ENCODE measurements at regions not wholly inside any gene's neighbourhood (a gene's known extent, or its start where the extent isn't known, plus 50 kb on each side); places are given as distances from the start of the nearest gene placed in this dataset.
"Not testable (repeated sequence)": the region's sequence is repeated elsewhere in the genome, so short reads cannot be mapped to it uniquely, and the experiment has no call there.

- no peak for DNase-seq
Measured at GRCh38 chrX:34401411-34401810, 255.7 kb downstream of the TMEM47 start.

GRCh38 chrX:34382416-34382815 lies 250.3 kb upstream of the FAM47A start:
- no peak for DNase-seq

GRCh38 chrX:34381241-34381640 lies 249.1 kb upstream of the FAM47A start:
- no peak for DNase-seq

GRCh38 chrX:34379891-34380290 lies 247.8 kb upstream of the FAM47A start:
- DNase-seq = no peak

- no peak for DNase-seq
Measured at GRCh38 chrX:34377645-34378044, 245.5 kb upstream of the FAM47A start.

- no peak for DNase-seq
Measured at GRCh38 chrX:34371754-34372153, 239.6 kb upstream of the FAM47A start.

- peak; percentile 2 for DNase-seq
Measured at GRCh38 chrX:34365471-34365870, 233.4 kb upstream of the FAM47A start.

GRCh38 chrX:34350561-34351335 lies 218.6 kb upstream of the FAM47A start:
- no peak for DNase-seq

GRCh38 chrX:34343001-34343400 lies 210.9 kb upstream of the FAM47A start:
- no peak for DNase-seq

GRCh38 chrX:34341814-34342213 lies 209.7 kb upstream of the FAM47A start:
- DNase-seq = no peak

- DNase-seq = peak; percentile 3
Measured at GRCh38 chrX:34341258-34341657, 209.1 kb upstream of the FAM47A start.

GRCh38 chrX:34338046-34338445 lies 205.9 kb upstream of the FAM47A start:
- no peak for DNase-seq

GRCh38 chrX:34335376-34335775 lies 203.3 kb upstream of the FAM47A start:
- DNase-seq = not testable (repeated sequence)

GRCh38 chrX:34332334-34332733 lies 200.2 kb upstream of the FAM47A start:
- DNase-seq = peak; percentile 34

- DNase-seq = no peak
Measured at GRCh38 chrX:34325460-34325859, 193.3 kb upstream of the FAM47A start.

- DNase-seq = not testable (repeated sequence)
Measured at GRCh38 chrX:34320424-34320823, 188.3 kb upstream of the FAM47A start.

- DNase-seq = peak; percentile 17
Measured at GRCh38 chrX:34300871-34301270, 168.8 kb upstream of the FAM47A start.

GRCh38 chrX:34299451-34299967 lies 167.4 kb upstream of the FAM47A start:
- DNase-seq = no peak

GRCh38 chrX:34294665-34295064 lies 162.6 kb upstream of the FAM47A start:
- no peak for DNase-seq

- no peak for DNase-seq
Measured at GRCh38 chrX:34288782-34289181, 156.7 kb upstream of the FAM47A start.

- DNase-seq = peak; percentile 30
Measured at GRCh38 chrX:34279866-34280560, 147.9 kb upstream of the FAM47A start.

GRCh38 chrX:34275699-34276098 lies 143.6 kb upstream of the FAM47A start:
- DNase-seq = no peak

GRCh38 chrX:34270434-34270833 lies 138.3 kb upstream of the FAM47A start:
- DNase-seq = no peak

GRCh38 chrX:34238896-34239295 lies 106.8 kb upstream of the FAM47A start:
- DNase-seq = no peak
